ENCODE measurements at regions not wholly inside any gene's neighbourhood (a gene's known extent, or its start where the extent isn't known, plus 50 kb on each side); places are given as distances from the start of the nearest gene placed in this dataset.
"Not testable (repeated sequence)": the region's sequence is repeated elsewhere in the genome, so short reads cannot be mapped to it uniquely, and the experiment has no call there.

DNA sequence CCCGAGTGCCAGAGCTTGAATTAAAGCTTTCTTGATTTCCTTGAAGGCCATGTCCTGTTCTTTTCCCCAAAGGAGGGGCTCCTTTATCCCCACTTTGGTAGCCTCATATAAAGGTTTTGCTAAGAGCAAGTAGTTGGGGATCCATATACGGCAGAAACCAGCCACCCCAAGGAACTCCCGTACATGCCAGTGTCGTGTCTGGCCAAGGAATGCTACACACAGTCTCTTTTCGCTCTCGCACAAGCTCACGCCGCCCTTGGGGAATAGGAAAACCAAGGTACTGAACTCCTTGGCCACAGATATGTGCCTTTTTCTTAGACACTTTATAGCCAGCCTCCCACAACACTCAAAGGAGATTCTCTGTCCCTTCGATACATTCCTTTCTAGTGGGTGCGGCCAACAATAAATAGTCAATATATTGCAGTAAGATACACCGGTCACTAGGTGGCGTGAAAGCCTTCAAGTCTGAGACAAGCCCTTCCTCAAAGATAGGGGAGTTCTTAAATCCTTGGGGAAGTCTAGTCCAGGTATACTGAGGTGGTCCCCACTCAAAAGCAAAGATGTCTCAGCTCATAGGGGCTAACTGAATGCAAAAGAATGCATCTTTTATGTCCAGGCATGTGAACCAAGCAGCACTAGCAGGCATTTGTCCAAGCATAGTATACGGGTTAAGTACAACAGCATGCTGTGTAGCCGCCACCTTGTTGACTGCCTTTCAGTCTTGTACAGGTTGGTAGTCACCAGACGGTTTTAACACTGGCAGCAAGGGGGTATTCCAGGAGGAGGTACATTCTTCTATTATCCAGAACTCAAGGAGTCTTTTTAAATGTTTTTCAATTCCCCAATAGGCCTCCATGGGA lies 57.8 kb upstream of the XAGE1B start:
- Histone ChIP-seq H3K9me3 (ENCODE audit: severe bottlenecking) (no peaks in the 10 kb centered on the region), H3K4me3 (ENCODE audit: severe bottlenecking) (no peak overlapping the region), H3K36me3 (ENCODE audit: low read depth) (no peaks in the 10 kb centered on the region), H3K4me1 (ENCODE audit: insufficient read depth, poor library complexity, severe bottlenecking) (no peaks in the 10 kb centered on the region), H3K27ac (ENCODE audit: poor library complexity, severe bottlenecking) (no peak overlapping the region), H3K27me3 (ENCODE audit: insufficient read depth, poor library complexity, severe bottlenecking) (no peaks in the 10 kb centered on the region)
- ATAC-seq (ENCODE audit: low read depth) (peak; percentile 52; the same call in 2 of the 3 replicates), DNase-seq (ENCODE audit: low spot score) (no peak)
- TF ChIP-seq, protein P1, sequence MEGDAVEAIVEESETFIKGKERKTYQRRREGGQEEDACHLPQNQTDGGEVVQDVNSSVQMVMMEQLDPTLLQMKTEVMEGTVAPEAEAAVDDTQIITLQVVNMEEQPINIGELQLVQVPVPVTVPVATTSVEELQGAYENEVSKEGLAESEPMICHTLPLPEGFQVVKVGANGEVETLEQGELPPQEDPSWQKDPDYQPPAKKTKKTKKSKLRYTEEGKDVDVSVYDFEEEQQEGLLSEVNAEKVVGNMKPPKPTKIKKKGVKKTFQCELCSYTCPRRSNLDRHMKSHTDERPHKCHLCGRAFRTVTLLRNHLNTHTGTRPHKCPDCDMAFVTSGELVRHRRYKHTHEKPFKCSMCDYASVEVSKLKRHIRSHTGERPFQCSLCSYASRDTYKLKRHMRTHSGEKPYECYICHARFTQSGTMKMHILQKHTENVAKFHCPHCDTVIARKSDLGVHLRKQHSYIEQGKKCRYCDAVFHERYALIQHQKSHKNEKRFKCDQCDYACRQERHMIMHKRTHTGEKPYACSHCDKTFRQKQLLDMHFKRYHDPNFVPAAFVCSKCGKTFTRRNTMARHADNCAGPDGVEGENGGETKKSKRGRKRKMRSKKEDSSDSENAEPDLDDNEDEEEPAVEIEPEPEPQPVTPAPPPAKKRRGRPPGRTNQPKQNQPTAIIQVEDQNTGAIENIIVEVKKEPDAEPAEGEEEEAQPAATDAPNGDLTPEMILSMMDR (IDR thresholded peaks at IDR 0.05; ENCODE audit: poor library complexity, severe bottlenecking): peak; percentile 47

DNA sequence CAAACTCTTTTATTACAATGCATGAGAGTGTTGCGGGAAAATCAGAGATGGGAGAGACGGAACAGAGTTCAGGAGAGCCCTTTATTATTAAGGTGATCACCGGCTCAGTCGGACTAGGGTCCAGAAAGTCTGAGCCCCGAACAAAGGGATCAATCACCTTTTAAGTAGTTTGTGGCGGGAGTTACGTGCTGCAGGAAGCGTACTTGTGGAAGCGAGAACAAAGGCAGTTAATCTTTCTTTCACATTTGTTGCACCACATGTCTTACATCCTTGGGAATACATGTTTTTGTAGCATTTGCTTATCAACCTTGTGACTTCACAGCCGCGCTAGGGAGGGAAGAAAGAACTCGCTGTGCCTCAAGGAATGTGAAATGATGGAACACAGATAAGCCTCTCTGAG lies 51.3 kb upstream of the XAGE1B start:
- not testable (repeated sequence) for H3K4me3 ChIP-seq (ENCODE audit: severe bottlenecking); H3K27ac ChIP-seq (ENCODE audit: poor library complexity, severe bottlenecking); ATAC-seq (ENCODE audit: low read depth); H3K27me3 ChIP-seq (ENCODE audit: insufficient read depth, poor library complexity, severe bottlenecking); H3K9me3 ChIP-seq (ENCODE audit: severe bottlenecking); H3K36me3 ChIP-seq (ENCODE audit: low read depth); DNase-seq (ENCODE audit: low spot score); H3K4me1 ChIP-seq (ENCODE audit: insufficient read depth, poor library complexity, severe bottlenecking)
